HG03378 (cell line): ENCODE measurements at regions not wholly inside any gene's neighbourhood (a gene's known extent, or its start where the extent isn't known, plus 50 kb on each side); places are given as distances from the start of the nearest gene placed in this dataset.

ENCODE experiments used
- ATAC-seq: cut with Tn5 transposase; IDR thresholded peaks from one replicate; pipeline ENCODE4 v1.9.1; 2021; ENCODE audit warnings: mild to moderate bottlenecking, moderate library complexity; ENCODE audit not compliant: unreplicated experiment

DNA sequence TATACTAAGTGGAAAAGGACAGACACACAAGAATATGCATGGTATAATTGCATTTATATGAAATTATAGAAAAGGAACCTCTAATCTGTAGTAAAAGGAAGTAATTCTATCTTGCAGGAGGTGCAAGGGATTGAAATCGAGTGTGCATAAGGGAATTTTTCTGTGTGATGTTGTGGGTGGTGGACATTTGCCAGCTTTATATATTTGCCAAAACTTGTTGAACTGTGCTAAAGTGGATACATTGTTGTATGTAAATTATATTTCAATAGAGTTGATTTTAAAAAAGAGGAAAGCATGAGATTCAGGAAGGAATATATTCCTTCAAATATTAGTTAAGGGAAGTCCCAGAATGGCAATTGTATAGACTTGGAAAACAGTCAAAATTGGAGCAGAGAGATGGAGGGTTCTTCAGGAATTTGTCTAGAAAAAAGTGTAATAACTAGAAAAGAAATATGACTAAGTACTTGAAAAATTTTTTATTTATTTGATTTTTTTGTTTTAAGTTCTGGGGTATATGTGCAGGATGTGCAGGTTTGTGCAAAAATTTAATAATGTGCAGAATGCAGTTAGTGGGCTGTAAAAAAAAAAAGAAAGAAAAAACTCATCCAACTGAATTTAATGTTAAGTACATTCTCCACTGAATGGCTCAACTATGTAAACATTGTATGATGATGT, 96.1 kb downstream of the ARL4A start:
- no peak for ATAC-seq

GRCh38 chr7:12785473-12785872, 98.0 kb downstream of the ARL4A start:
- ATAC-seq = no peak

DNA sequence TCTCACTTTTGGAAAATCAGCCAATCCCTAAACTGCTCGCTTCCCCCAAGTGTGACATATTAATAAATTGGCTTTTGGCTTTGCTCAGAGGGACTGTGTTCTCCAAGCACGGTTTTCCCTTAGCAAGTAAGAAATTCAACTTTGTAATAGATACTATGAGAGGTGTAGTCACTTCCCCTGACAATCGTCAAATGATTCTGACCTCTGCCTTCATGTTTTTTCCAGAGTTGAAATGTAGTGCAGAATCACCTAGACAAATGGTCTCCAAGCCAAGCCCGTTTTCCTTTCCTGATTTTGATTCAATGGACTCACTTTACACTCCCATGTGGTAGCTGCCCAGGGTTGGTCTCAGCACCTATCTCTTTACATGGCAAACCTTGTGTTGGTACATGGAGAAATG, 99.1 kb downstream of the ARL4A start:
- ATAC-seq = no peak

DNA sequence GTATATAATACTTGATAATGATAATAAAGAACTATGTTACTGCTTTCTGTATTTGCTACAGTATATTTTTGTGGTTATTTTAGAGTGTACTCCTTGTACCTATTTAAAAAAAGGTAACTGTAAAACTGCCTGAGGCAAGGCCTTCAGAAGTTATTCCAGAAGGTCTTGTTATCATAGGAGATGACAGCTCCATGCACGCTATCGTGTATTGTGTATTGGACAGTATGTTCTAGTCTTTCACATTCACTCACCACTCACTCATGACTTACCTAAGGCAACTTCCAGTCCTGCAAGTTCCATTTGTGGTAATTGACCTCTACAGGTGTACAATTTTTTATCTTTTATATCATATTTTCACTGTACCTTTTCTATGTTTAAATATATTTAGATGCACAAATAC, 100.7 kb downstream of the ARL4A start:
- ATAC-seq = no peak

DNA sequence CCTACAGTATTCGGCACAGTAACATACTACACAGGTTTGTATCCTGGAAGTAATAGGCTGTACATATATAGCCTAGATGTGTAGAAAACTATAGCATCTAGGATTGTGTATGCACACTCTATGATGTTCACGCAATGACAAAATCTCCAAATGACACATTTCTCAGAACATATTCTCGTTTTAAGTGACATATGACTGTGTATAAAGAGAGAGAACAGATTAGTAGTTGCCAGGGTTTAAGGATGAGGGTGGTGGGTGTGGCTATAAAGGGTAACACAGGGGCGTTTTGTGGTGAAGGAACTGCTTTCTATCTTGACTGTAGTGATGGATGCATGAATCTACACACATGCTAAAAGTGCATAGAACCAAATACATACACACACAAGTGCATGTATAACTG, 101.2 kb downstream of the ARL4A start:
- no peak for ATAC-seq

GRCh38 chr7:12794722-12795302, 107.4 kb downstream of the ARL4A start:
- no peak for ATAC-seq

DNA sequence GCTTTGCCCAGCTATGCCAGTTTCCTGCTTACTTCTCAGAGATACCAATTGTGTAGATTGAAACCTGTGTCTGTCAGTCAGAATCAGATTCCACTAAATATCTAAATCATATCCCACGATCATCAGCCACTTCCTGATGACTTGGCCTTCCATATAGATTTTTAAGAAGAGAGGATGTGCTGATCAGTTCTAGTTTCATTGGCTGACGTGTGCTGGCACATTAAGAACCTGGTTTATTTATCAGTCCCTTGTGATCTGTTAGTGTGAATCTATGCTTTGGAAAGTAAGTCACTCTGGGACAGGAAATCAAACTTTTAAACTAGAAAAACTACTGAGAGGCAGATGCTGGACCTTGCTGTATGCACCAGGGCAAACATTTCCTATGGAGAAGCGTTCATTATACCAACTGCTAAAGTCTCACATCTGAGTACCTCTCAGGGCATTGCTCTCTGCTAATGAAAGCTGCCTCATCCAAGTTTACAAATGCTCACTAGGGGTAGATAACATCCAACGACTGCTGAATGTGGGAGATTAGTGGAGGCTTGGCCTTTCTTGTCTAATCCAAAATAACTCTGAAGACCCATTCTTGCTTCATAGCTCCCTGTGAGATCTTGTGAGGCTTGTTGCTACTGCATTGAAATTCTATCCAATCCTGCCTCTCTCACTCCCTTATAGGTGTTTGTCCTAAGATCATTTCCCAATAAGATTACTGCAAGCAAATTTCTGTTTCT, 109.1 kb downstream of the ARL4A start:
- no peak for ATAC-seq

- no peak for ATAC-seq
Observed at GRCh38 chr7:12800486-12800885, 113.1 kb downstream of the ARL4A start.

DNA sequence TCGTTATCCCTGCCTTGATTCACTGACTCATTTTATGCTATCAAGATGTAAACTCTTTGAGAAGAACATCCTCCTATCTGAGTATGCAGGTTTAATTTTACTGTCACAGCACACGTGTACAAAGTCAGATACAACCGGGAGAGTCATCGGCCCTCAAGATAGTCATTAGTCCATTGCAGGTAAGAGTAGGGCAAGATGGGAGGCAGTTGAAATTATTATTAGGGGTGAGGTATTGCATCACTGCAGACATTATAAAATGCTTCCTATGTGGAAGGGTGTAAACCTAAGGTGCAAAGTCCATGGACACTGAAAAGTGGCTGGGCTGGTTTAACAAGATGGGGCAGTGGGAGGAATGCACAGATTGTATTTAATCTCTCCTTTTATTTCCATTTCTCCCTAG, 113.7 kb downstream of the ARL4A start:
- ATAC-seq = no peak

- ATAC-seq = no peak
Observed at GRCh38 chr7:12802070-12802469, 114.6 kb downstream of the ARL4A start.

DNA sequence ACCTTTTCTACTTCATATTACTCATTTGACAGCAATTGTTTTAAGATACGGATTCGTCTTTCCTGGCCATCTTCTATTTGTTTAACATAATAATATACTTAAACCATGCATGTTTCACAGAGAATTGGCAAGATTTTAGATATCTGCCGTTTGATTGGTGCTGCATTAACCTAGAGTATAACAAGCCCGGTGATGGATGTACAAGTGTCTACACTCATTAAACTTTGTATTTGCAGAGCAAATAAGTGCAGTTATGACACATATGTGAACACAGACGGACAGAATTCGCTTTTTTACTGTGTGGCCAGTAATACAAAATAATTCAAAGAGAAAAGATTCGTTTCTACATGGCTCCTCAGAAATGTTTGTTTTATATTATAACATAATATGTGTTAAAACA, 116.1 kb downstream of the ARL4A start:
- no peak for ATAC-seq

GRCh38 chr7:12805518-12805928, 118.1 kb downstream of the ARL4A start:
- ATAC-seq = no peak

DNA sequence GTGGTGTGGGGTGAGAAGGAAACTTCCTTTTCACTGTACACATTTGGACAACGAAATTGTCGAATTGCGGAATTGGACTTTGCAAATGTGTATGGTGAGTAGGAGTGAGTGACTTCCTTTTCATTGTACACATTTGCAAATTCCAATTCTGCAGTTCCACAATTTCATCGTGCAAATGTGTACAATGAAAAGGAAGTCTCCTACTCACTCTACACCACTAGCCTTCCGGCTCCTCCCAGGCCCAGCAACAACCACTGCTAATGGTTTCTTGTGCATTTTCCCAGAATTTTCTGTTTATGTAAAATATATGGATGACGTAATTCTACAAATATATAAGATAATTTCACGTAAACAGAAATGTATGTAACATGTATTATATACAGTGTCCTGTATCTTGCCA, 118.5 kb downstream of the ARL4A start:
- ATAC-seq = no peak

DNA sequence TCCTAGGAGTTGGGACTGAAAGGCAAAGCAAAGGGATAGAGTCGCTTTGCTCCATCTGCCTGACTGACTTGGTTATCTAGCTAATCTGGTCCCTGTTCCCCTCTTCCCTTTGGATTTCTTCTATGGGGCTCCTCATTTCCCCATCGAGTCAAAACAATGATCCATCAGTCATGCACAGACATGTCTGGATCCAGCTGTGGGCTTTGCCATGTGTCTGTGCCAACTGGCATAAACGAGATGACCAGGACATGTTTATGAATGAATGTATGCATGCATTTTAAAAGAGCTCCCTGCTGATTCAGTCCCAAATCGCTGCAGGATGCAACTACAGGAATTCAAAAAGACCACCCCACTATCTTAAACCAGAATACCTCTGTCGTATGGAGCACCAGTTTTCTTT, 122.0 kb downstream of the ARL4A start:
- no peak for ATAC-seq

DNA sequence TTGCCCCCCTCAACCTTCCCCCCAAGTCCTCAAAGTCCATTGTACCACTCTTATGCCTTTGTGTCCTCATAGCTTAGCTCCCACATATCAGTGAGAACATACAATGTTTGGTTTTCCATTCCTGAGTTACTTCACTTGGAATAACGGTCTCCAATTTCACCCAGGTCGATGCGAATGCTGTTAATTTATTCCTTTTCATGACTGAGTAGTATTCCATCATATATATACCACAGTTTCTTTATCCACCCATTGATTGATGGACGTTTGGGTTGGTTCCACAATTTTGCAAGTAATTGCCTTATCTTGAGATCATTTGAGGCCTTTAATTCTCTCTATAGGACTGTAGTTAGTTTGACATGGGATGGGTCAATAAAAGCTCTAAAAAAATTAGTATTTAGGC, 124.7 kb downstream of the ARL4A start:
- no peak for ATAC-seq

DNA sequence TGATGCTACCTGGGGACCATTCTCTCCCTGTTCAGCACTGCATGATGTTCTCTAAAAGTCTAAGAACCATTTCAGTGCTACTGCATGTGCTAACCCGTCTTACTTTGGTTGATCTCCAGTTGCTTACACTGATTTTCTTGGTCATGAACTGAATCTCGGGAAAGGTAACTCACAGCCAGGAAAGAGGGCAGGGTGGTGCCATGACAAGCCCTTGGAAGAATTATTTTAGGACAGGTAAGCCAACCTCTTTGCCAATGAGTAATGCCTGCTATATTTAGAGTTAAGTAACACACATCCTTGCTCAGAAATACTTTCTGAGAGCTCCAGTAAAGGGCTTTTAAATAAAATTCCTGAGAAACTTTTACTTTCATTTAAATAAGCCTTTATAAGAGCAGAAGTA, 126.7 kb downstream of the ARL4A start:
- no peak for ATAC-seq

DNA sequence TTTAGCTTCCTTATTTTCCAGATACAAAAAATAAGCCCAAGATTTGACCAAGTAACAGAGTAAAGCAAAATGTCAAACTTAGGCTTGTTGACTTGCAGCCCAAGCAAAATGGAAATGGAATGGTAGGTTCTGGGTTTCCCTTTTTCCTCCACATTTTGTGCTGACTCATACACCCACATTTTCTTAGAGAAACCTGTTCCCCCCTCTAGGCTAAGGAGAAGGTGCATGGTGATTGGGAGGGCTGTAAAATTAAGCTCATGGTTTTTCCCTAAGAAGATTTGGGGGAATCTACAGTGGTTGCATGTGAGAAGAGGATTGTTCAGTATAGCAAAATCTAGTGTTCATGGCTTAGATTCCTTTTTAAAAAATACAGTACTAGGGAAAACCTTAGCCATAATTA, 127.4 kb downstream of the ARL4A start:
- ATAC-seq = no peak

GRCh38 chr7:12815426-12815825, 128.0 kb downstream of the ARL4A start:
- ATAC-seq = no peak

DNA sequence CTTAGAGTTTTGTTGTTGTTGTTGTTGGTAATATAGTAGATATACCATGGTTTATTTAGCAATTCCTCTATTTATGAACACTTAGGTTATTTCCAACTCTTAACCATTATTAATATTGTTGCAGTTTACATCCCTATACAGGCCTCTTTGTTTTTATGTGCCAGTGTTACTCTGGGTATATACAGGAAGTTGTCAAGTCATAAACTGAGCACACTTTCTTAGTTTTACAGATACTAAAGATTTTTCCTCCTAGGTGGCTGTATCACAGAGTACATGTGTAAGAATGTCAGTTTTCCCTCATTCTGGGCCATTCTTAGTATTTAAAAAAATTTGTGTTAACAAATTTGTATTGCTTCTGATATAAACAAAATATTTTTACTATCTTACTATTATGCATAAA, 128.4 kb downstream of the ARL4A start:
- no peak for ATAC-seq

DNA sequence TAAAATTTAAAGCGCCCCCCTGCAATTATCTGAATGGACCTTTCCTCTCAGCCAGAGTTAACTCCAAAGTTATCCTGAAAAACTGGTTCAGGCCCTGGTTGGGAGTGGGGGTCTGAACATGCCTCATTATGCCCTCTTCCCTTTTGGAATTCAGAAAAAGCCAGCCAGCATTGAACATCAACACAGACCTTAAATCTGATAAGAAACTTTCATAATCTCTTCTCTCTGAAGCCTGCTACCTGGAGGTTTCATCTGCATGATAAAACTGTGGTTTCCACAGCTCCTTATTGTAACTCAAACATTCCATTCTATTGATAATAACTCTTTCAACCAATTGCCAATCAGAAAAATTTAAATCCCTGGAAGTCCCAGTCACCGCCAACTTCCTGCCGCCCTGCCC, 133.3 kb downstream of the ARL4A start:
- ATAC-seq = no peak

- no peak for ATAC-seq
Observed at GRCh38 chr7:12821746-12822145, 134.3 kb downstream of the ARL4A start.

DNA sequence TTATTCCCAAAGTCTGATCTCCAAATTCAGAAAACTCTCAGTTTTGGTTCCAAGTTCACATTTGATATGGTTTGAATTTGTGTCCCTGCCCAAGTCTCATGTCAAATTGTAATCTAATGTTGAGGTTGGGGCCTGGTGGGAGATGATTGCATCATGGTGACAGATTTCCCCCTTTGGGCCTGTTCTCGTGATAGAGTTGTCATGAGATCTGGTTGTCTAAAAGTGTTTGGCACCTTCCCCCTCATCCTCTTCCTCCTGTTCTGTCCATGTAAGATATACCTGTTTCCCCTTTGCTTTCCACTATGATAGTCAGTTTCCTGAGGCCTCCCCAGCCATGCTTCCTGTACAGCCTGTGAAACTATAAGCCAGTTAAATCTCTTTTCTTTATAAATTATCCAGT, 138.6 kb downstream of the ARL4A start:
- no peak for ATAC-seq
